H9 (cell line): ENCODE measurements at regions not wholly inside any gene's neighbourhood (a gene's known extent, or its start where the extent isn't known, plus 50 kb on each side); places are given as distances from the start of the nearest gene placed in this dataset.
"Not testable (repeated sequence)": the region's sequence is repeated elsewhere in the genome, so short reads cannot be mapped to it uniquely, and the experiment has no call there.

Experiments
- DNase-seq: peaks from one replicate; pipeline ENCODE4 v3.0.0-alpha.2; 2017
- H2AFZ ChIP-seq: one replicate; pipeline ENCODE4 v1.6.1; 2013; ENCODE audit warnings: mild to moderate bottlenecking, low read length, control low read depth, moderate library complexity
- H2AK5ac ChIP-seq: 2 replicates; pipeline ENCODE4 v1.6.1; 2013; ENCODE audit warnings: low read length, control low read depth, mixed read lengths; ENCODE audit not compliant: insufficient read length
- H2BK120ac ChIP-seq: one replicate; pipeline ENCODE4 v1.6.1; 2013; ENCODE audit warnings: low read depth, mild to moderate bottlenecking, low read length, control low read depth, inconsistent platforms; ENCODE audit not compliant: poor library complexity, severe bottlenecking
- H2BK12ac ChIP-seq: 2 replicates; pipeline ENCODE4 v1.6.1; 2013; ENCODE audit warnings: low read length, control low read depth, mixed read lengths, low read depth; ENCODE audit not compliant: insufficient read length
- H2BK15ac ChIP-seq: 2 replicates; pipeline ENCODE4 v1.6.1; 2013; ENCODE audit warnings: low read depth, low read length, control low read depth
- H2BK20ac ChIP-seq: one replicate; pipeline ENCODE4 v1.6.1; 2013; ENCODE audit warnings: low read depth, mild to moderate bottlenecking, low read length, control low read depth, inconsistent platforms; ENCODE audit not compliant: poor library complexity, severe bottlenecking
- H2BK5ac ChIP-seq: 2 replicates; pipeline ENCODE4 v1.6.1; 2013; ENCODE audit warnings: low read length, control low read depth, mixed read lengths; ENCODE audit not compliant: insufficient read length
- H3K14ac ChIP-seq: 2 replicates; pipeline ENCODE4 v1.6.1; 2013; ENCODE audit warnings: low read length, control low read depth; ENCODE audit not compliant: insufficient read depth
- H3K18ac ChIP-seq: 2 replicates; pipeline ENCODE4 v1.6.1; 2013; ENCODE audit warnings: low read depth, mild to moderate bottlenecking, mixed read lengths, low read length, control low read depth; ENCODE audit not compliant: insufficient read length
- H3K23ac ChIP-seq: 2 replicates; pipeline ENCODE4 v1.6.1; 2013; ENCODE audit warnings: low read length, control low read depth, mixed read lengths, low read depth; ENCODE audit not compliant: insufficient read length
- H3K23me2 ChIP-seq: 2 replicates; pipeline ENCODE4 v1.6.1; 2013; ENCODE audit warnings: low read depth, mild to moderate bottlenecking, mixed read lengths, low read length, control low read depth; ENCODE audit not compliant: insufficient read length, poor library complexity, severe bottlenecking
- H3K27ac ChIP-seq: 2 replicates; pipeline ENCODE4 v1.5.1; 2013; ENCODE audit warnings: low read length, control low read depth, mixed read lengths, low read depth; ENCODE audit not compliant: insufficient read length
- H3K27me3 ChIP-seq: 2 replicates; pipeline ENCODE4 v1.6.1; 2013; ENCODE audit warnings: low read length, control low read depth, inconsistent platforms; ENCODE audit not compliant: insufficient read depth
- H3K4ac ChIP-seq: 2 replicates; pipeline ENCODE4 v1.6.1; 2013; ENCODE audit warnings: low read depth, mild to moderate bottlenecking, control low read depth, inconsistent platforms, low read length, moderate library complexity
- H3K4me1 ChIP-seq: 2 replicates; pipeline ENCODE4 v1.6.1; 2013; ENCODE audit warnings: low read length, control low read depth, inconsistent platforms; ENCODE audit not compliant: insufficient read depth
- H3K4me2 ChIP-seq: 2 replicates; pipeline ENCODE4 v1.6.1; 2013; ENCODE audit warnings: low read length, control low read depth, mixed read lengths; ENCODE audit not compliant: insufficient read length, insufficient read depth
- H3K56ac ChIP-seq: 2 replicates; pipeline ENCODE4 v1.6.1; 2013; ENCODE audit warnings: low read depth, mild to moderate bottlenecking, mixed read lengths, low read length, control low read depth; ENCODE audit not compliant: insufficient read length
- H3K79me1 ChIP-seq: 2 replicates; pipeline ENCODE4 v1.6.1; 2013; ENCODE audit warnings: low read depth, mild to moderate bottlenecking, moderate library complexity, low read length, control low read depth, inconsistent platforms; ENCODE audit not compliant: insufficient read depth, poor library complexity, severe bottlenecking
- H3K79me2 ChIP-seq: 2 replicates; pipeline ENCODE4 v1.6.1; 2013; ENCODE audit warnings: low read length, control low read depth, inconsistent platforms; ENCODE audit not compliant: insufficient read depth
- H3K9ac ChIP-seq: 2 replicates; pipeline ENCODE4 v1.6.1; 2013; ENCODE audit warnings: low read length, control low read depth, mixed read lengths; ENCODE audit not compliant: insufficient read length; ENCODE audit errors: extremely low read depth
- H3K9me3 ChIP-seq: one replicate; pipeline ENCODE4 v1.6.1; 2013; ENCODE audit warnings: low read depth, low read length, inconsistent platforms; ENCODE audit not compliant: control insufficient read depth
- H3T11ph ChIP-seq: one replicate; pipeline ENCODE4 v1.6.1; 2013; ENCODE audit warnings: mild to moderate bottlenecking, low read length, control low read depth, inconsistent platforms
- H4K20me1 ChIP-seq: one replicate; pipeline ENCODE4 v1.6.1; 2013; ENCODE audit not compliant: control insufficient read depth, insufficient read length, insufficient read depth
- H4K5ac ChIP-seq: 2 replicates; pipeline ENCODE4 v1.6.1; 2013; ENCODE audit warnings: low read depth, mild to moderate bottlenecking, mixed read lengths, low read length, control low read depth; ENCODE audit not compliant: insufficient read length
- H4K8ac ChIP-seq: replicated peaks from 2 replicates; pipeline ENCODE4 v1.6.1; 2013; ENCODE audit warnings: low read length, control low read depth, mixed read lengths, low read depth; ENCODE audit not compliant: insufficient read length
- H4K91ac ChIP-seq: 2 replicates; pipeline ENCODE4 v1.6.1; 2013; ENCODE audit warnings: low read depth, mild to moderate bottlenecking, moderate library complexity, mixed read lengths, low read length, control low read depth; ENCODE audit not compliant: insufficient read length
- H3K27ac Mint-ChIP-seq, 3 experiments: 2 replicates in 2 of 3; 3 replicates in 1 of 3; pipeline ENCODE4 v1.8.0; 2020 to 2021; ENCODE audit warnings: mixed read lengths in 3 of 3, mild to moderate bottlenecking in 1 of 3, moderate library complexity in 1 of 3
- H3K27me3 Mint-ChIP-seq: 2 replicates; pipeline ENCODE4 v1.8.0; 2021; ENCODE audit warnings: low read depth, mild to moderate bottlenecking, moderate library complexity, mixed read lengths
- H3K36me3 Mint-ChIP-seq, 3 experiments: 2 replicates in 2 of 3; 3 replicates in 1 of 3; pipeline ENCODE4 v1.8.0; 2020 to 2021; ENCODE audit warnings: low read depth in 3 of 3, mixed read lengths in 3 of 3; ENCODE audit not compliant: insufficient read depth in 1 of 3
- H3K4me1 Mint-ChIP-seq, 2 experiments: 2 replicates each; pipeline ENCODE4 v1.8.0; 2020; ENCODE audit warnings: mixed read lengths in 2 of 2
- H3K4me3 Mint-ChIP-seq, 2 experiments: 2 replicates in 1 of 2; 3 replicates in 1 of 2; pipeline ENCODE4 v1.8.0; 2020 to 2021; ENCODE audit warnings: mild to moderate bottlenecking in 2 of 2, mixed read lengths in 2 of 2, moderate library complexity in 1 of 2
- H3K9me3 Mint-ChIP-seq, 2 experiments: 2 replicates in 1 of 2; 3 replicates in 1 of 2; pipeline ENCODE4 v1.8.0; 2020; ENCODE audit warnings: mild to moderate bottlenecking in 2 of 2, mixed read lengths in 2 of 2, moderate library complexity in 1 of 2
- WGBS: extraction: QIAGEN DNeasy Blood & Tissue Kit; methylation state at CpG from one replicate; pipeline ENCODE4 v1.1.7; 2013; ENCODE audit warnings: missing lambda C conversion rate, low lambda C conversion rate, mixed read lengths; ENCODE audit not compliant: insufficient read length; ENCODE audit errors: extremely low coverage; 5-methylcytosine and 5-hydroxymethylcytosine counted together

DNA sequence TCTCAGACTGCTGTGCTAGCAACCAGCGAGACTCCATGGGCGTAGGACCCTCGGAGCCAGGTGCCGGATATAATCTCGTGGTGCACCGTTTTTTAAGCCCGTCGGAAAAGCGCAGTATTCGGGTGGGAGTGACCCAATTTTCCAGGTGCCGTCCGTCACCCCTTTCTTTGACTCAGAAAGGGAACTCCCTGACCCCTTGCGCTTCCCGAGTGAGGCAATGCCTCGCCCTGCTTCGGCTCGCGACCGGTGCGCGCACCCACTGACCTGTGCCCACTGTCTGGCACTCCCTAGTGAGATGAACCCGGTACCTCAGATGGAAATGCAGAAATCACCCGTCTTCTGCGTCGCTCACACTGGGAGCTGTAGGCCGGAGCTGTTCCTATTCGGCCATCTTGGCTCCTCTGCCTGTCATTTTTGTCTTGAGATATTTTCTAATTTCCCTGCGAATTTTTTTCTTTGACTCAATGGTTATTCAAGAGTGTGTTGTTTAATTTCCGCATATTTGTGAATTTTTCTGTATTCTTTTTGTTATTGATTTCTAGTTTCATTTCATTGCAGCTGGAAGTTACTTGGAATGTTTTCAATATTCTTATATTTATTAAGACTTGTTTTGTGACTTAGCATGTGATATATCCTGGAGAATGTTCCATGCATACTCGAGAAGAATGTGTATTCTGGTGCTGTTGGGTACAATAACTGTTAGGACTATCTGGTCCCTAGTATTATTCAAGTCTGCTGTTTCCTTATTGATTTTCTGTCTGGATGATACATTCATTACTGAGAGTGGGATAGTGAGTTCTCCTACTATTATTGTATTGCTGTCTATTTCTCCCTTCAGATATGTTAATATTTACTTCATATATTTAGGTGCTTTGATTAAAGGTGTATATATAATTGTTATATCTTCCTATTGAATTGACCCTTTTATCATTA is 125.3 kb upstream of the ASB18 start:
- Mint-ChIP-seq H3K36me3 (peaks cover 0 to 11% (median 9%) of the 10 kb centered on the region in 3 experiments; a peak in 4 of 7 replicates), H3K4me3 (peak overlapping the region; percentile 75 to 76), H3K27ac (peak overlapping the region; percentile 61 to 98 (median 98); a peak in 6 of 7 replicates), H3K4me1 (peaks cover 12 to 15% of the 10 kb centered on the region in 2 experiments)
- H3K79me2 ChIP-seq, H3K9ac ChIP-seq, H3K9me3 ChIP-seq, H3K27me3 ChIP-seq, H2BK20ac ChIP-seq, H2BK15ac ChIP-seq, H3K9me3 Mint-ChIP-seq, H2BK120ac ChIP-seq, H4K91ac ChIP-seq, H3K18ac ChIP-seq, H2BK5ac ChIP-seq, H3K27ac ChIP-seq, H3K4me1 ChIP-seq, H2BK12ac ChIP-seq, H4K5ac ChIP-seq, H4K8ac ChIP-seq, H2AK5ac ChIP-seq, H3K23ac ChIP-seq, H3K27me3 Mint-ChIP-seq, H2AFZ ChIP-seq, H3K79me1 ChIP-seq, H3K23me2 ChIP-seq, H3K14ac ChIP-seq, H3K56ac ChIP-seq, H4K20me1 ChIP-seq, H3K4ac ChIP-seq, H3K4me2 ChIP-seq, H3T11ph ChIP-seq: not testable (repeated sequence)
- peak; percentile 3 for DNase-seq
- WGBS: no CpG with 5 or more reads among the region's 30 CpGs
